ENCODE measurements at regions not wholly inside any gene's neighbourhood (a gene's known extent, or its start where the extent isn't known, plus 50 kb on each side); places are given as distances from the start of the nearest gene placed in this dataset.
A peak's percentile ranks its signal among the peaks of the same experiment; 100 is the strongest.

GRCh38 chr1:224850446-224850845 is 79.0 kb upstream of the DNAH14 start:
- no peak for DNase-seq

DNA sequence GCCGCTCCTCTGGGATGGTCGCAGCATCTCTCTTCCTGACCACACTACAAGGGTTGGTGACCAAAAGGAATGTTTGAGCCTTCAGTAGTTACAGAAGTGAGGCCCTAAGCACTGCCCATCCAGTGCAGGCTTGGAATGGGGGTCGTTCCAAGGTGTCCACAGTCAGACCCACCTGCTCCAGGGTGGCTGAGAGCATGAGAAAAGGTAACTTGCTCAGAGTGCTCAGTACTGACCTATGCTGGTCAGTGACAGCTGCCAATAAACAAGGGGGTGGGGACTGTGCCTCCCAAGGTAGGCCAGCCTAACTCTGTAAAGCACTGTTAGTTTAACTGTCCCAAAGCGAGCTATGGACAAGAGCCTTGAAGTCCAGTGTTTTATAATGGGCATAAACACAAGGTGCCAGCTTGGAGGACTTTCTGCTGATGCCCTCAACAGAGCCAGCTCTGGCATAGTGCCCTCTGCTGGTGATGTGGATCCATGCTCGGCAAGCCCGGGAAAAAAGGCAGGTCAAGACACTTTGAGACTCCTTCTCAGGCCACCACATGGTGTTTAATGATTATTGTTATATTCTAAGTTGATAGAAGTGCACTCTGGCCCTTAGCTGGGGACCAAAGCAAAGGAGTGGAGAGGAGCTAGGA is 78.1 kb upstream of the DNAH14 start:
- DNase-seq: peak; percentile 19 to 26

DNA sequence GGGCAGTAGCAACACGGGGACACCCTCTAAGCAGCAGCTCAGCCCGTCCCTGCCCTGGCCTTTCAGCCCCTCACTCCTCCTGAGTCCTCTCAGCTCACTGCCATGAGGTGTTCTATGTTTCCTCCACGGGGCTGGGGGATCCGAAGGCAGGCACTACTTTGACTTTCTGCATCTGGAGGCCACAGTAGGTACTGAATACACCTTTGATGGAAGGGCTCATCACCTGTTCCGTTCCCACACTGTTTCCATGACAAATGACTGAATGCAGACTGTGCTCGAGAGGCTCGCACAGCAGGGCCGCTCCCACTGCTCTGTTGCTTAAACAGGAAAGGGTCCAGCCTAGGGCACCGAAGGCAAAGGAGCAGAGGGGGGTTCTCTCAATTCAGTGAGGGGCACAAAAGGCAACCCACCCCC is 77.6 kb upstream of the DNAH14 start:
- no peak for DNase-seq

GRCh38 chr1:224852901-224853568 is 76.4 kb upstream of the DNAH14 start:
- DNase-seq: no peak

GRCh38 chr1:224856973-224857372 is 72.5 kb upstream of the DNAH14 start:
- no peak for DNase-seq

DNA sequence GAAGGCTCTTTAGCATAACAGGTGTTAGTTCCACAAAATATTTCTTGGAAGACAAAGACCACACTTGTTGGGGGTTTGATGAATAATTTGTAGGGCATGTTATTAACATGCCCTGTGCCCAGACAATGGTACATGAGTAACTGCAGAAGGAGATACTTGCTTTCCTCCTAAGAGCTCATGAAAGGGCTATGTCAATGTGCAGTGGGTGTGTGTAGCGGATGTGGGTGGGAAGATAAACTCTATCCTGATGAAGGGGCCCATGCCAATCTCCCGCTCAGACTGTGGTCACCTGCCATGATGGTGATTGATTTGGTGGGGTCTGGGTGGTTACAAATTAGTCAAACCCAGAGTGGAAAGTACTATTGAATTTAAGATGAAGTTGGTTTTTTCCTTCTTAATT is 69.8 kb upstream of the DNAH14 start:
- no peak for DNase-seq

DNA sequence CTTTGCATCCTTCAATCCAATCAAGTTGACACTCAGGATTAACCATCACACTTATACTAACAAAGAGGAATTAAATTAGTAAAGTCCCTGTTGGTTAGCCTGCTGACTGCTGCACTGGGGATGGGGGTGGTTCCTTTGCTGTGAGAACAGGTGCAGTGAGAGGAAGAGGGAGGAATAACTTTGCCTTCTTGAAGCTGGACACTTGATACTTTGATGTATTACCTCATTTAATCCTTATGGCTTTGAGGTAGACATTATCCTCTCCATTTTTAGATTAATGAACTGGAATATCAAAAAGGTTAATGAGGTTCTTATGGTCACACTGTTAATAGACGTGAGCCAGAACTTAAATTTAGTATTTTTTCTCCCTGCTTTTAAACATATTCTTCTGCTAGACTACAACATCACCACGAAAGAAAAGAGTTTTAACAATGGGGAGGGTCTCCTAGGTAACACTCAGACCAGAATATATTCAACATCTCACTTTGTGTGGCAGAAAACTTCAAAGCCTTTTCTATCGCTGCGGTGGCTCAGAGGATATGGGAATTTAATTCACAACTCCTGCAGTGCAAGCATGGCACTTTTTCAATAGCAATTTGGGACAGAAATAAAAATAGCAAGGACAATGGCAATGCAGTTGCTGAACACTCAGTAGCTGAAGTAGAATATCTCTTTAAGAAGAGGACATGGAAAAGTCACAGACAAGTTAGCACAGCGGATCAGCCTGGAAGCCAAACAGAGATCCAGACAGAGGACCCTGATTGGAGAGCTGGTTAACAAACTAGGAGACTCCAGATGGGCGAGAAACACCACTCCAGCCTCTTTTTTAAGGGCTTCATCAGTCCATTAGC is 68.8 kb upstream of the DNAH14 start:
- no peak for DNase-seq

DNA sequence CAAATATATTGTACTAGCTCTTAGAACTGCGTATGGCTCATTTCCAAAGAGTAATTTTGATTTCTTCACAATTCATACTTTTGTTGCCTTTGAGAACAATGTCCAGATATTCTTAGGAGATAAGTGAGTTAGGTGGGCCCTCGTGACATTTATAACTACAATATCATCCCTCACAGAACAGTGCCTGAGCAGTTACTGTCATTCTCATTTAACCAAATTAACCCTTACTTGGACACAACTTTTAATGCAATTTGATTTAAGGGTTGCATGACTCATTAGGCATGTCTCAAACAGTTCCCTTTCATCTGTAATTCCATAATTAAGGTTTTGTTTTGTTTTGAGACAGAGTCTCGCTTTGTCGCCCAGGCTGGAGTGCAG is 68.1 kb upstream of the DNAH14 start:
- no peak for DNase-seq

- no peak for DNase-seq
These were observed 66.0 kb upstream of the DNAH14 start for GRCh38 chr1:224863486-224863885.

- DNase-seq: no peak
These were observed 65.5 kb upstream of the DNAH14 start for GRCh38 chr1:224864006-224864405.

GRCh38 chr1:224865510-224865909 is 64.0 kb upstream of the DNAH14 start:
- no peak for DNase-seq

DNA sequence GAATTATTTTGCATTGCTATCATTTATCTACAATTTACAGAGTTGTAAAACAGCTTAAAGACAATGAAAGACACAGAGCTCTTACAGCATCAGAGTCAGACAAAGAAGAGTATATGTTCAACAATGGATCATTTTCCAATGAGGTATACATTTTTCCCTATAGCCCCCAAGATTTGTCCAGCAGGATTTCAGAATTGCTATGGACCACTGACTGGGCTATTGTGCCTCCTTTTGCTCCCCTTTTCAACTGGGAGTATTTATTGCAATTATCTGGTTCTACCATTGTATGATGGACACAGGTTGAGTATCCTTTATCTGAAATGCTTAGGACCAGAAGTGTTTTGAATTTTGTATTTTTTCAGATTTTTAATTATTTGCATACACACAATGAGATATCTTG is 62.5 kb upstream of the DNAH14 start:
- DNase-seq: no peak

GRCh38 chr1:224867715-224868114 is 61.8 kb upstream of the DNAH14 start:
- DNase-seq: no peak

DNA sequence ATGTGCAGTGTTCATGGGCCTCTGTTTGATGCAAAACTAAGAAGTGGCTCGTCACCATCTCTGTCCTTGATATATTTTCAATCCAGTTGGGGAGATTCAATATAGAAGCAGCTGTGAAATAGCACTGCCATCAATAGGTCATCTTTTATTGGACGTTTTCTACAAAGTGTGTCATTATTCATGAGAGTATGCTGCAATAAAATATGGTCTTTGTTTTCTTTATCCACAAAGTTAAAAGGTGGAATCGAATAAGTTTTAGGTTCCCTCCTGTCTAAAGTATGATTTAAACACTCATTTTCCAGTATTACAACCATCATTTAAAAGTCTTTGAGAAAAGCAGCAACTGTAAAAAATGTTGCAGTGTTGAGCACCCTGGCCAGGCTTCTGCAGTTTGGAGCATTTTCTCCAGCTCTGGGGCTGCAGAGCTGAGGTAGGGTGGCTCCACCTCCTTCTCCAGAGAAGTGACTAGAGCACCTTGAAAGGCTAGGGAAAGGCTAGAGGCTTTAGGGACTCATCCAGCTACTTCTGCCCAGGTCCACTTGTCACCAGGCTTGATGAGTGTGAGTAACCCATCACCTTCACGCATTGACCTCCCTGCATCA is 56.5 kb upstream of the DNAH14 start:
- no peak for DNase-seq

GRCh38 chr1:224873434-224874369 is 55.8 kb upstream of the DNAH14 start:
- no peak for DNase-seq

- no peak for DNase-seq
These were observed 54.7 kb upstream of the DNAH14 start for GRCh38 chr1:224874775-224875174.

DNA sequence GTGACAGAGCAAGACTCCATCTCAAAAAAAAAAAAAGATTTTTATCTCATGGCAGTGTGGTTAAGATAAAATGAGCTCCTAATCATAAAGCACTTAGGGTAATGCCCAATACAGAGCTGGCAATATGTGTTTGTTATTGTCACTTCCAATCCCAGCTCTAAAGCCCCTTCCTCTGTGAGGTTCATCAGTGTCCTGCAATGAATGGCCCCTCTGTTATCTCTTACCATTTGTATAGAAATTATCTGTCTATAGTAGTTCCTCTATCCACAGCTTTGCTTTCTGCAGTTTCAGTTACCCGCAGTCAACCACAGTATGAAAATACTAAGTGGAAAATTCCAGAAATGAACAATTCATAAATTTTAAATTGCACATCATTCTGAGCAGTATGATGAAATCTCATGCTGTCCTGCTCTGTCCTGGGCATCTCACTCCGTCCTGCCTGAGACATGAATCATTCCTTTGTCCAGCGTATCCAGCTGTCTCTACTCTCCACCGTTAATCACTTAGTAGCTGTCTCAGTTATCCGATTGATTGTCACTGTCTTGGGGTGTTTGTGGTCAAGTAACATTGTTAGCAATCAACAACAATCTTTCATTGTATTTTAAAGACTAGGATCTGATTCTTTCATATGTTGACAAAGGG is 50.2 kb upstream of the DNAH14 start:
- DNase-seq: no peak
